ENCODE measurements at regions not wholly inside any gene's neighbourhood (a gene's known extent, or its start where the extent isn't known, plus 50 kb on each side); places are given as distances from the start of the nearest gene placed in this dataset.
"Not testable (repeated sequence)": the region's sequence is repeated elsewhere in the genome, so short reads cannot be mapped to it uniquely, and the experiment has no call there.

GRCh38 chr15:21013308-21013707, 147.2 kb upstream of the POTEB2 start:
- H3K27ac ChIP-seq (ENCODE audit: low read depth in 1 of 2, low read length in 2 of 2); H3K36me3 ChIP-seq (ENCODE audit: control insufficient read depth in 4 of 4, insufficient read depth in 3 of 4, low read depth in 1 of 4, low read length in 3 of 4); H3K27me3 ChIP-seq (ENCODE audit: control insufficient read depth in 4 of 4, insufficient read depth in 4 of 4, low read length in 3 of 4); H3K4me3 ChIP-seq (ENCODE audit: low read depth in 1 of 3, low read length in 3 of 3); DNase-seq (ENCODE audit: low spot score); H3K9ac ChIP-seq (ENCODE audit: low read depth in 1 of 2, low read length in 2 of 2); H3K9me3 ChIP-seq (ENCODE audit: control insufficient read depth in 4 of 4, low read length in 3 of 4); H3K4me1 ChIP-seq (ENCODE audit: control insufficient read depth in 4 of 4, insufficient read depth in 4 of 4, low read length in 3 of 4): not testable (repeated sequence)
- 85% methylated on average over 6 of the region's 9 CpGs for WGBS

- H3K4me1 ChIP-seq (ENCODE audit: control insufficient read depth in 4 of 4, insufficient read depth in 4 of 4, low read length in 3 of 4); H3K4me3 ChIP-seq (ENCODE audit: low read depth in 1 of 3, low read length in 3 of 3); H3K9me3 ChIP-seq (ENCODE audit: control insufficient read depth in 4 of 4, low read length in 3 of 4); H3K36me3 ChIP-seq (ENCODE audit: control insufficient read depth in 4 of 4, insufficient read depth in 3 of 4, low read depth in 1 of 4, low read length in 3 of 4); H3K27me3 ChIP-seq (ENCODE audit: control insufficient read depth in 4 of 4, insufficient read depth in 4 of 4, low read length in 3 of 4); H3K27ac ChIP-seq (ENCODE audit: low read depth in 1 of 2, low read length in 2 of 2); DNase-seq (ENCODE audit: low spot score); H3K9ac ChIP-seq (ENCODE audit: low read depth in 1 of 2, low read length in 2 of 2): not testable (repeated sequence)
- WGBS = 90% methylated on average over 3 of the region's 7 CpGs
Observed at GRCh38 chr15:21009651-21010050, 143.5 kb upstream of the POTEB2 start.

- not testable (repeated sequence) for H3K27ac ChIP-seq (ENCODE audit: low read depth in 1 of 2, low read length in 2 of 2); DNase-seq (ENCODE audit: low spot score); H3K9me3 ChIP-seq (ENCODE audit: control insufficient read depth in 4 of 4, low read length in 3 of 4); H3K9ac ChIP-seq (ENCODE audit: low read depth in 1 of 2, low read length in 2 of 2); H3K4me1 ChIP-seq (ENCODE audit: control insufficient read depth in 4 of 4, insufficient read depth in 4 of 4, low read length in 3 of 4); H3K36me3 ChIP-seq (ENCODE audit: control insufficient read depth in 4 of 4, insufficient read depth in 3 of 4, low read depth in 1 of 4, low read length in 3 of 4); H3K4me3 ChIP-seq (ENCODE audit: low read depth in 1 of 3, low read length in 3 of 3); H3K27me3 ChIP-seq (ENCODE audit: control insufficient read depth in 4 of 4, insufficient read depth in 4 of 4, low read length in 3 of 4)
- WGBS = no CpG with 5 or more reads among the region's 1 CpG
Observed at GRCh38 chr15:21003459-21003858, 137.3 kb upstream of the POTEB2 start.

- H3K9me3 ChIP-seq (ENCODE audit: control insufficient read depth in 4 of 4, low read length in 3 of 4); H3K27ac ChIP-seq (ENCODE audit: low read depth in 1 of 2, low read length in 2 of 2); H3K4me3 ChIP-seq (ENCODE audit: low read depth in 1 of 3, low read length in 3 of 3); H3K27me3 ChIP-seq (ENCODE audit: control insufficient read depth in 4 of 4, insufficient read depth in 4 of 4, low read length in 3 of 4); H3K36me3 ChIP-seq (ENCODE audit: control insufficient read depth in 4 of 4, insufficient read depth in 3 of 4, low read depth in 1 of 4, low read length in 3 of 4); H3K4me1 ChIP-seq (ENCODE audit: control insufficient read depth in 4 of 4, insufficient read depth in 4 of 4, low read length in 3 of 4); DNase-seq (ENCODE audit: low spot score); H3K9ac ChIP-seq (ENCODE audit: low read depth in 1 of 2, low read length in 2 of 2): not testable (repeated sequence)
- 44% methylated on average over 1 of the region's 1 CpG for WGBS
Observed at GRCh38 chr15:21001950-21002349, 135.8 kb upstream of the POTEB2 start.

GRCh38 chr15:20991691-20992090, 125.6 kb upstream of the POTEB2 start:
- not testable (repeated sequence) for H3K36me3 ChIP-seq (ENCODE audit: control insufficient read depth in 4 of 4, insufficient read depth in 3 of 4, low read depth in 1 of 4, low read length in 3 of 4); H3K9me3 ChIP-seq (ENCODE audit: control insufficient read depth in 4 of 4, low read length in 3 of 4); H3K9ac ChIP-seq (ENCODE audit: low read depth in 1 of 2, low read length in 2 of 2); H3K27ac ChIP-seq (ENCODE audit: low read depth in 1 of 2, low read length in 2 of 2); H3K27me3 ChIP-seq (ENCODE audit: control insufficient read depth in 4 of 4, insufficient read depth in 4 of 4, low read length in 3 of 4); DNase-seq (ENCODE audit: low spot score); H3K4me3 ChIP-seq (ENCODE audit: low read depth in 1 of 3, low read length in 3 of 3); H3K4me1 ChIP-seq (ENCODE audit: control insufficient read depth in 4 of 4, insufficient read depth in 4 of 4, low read length in 3 of 4)

- not testable (repeated sequence) for H3K4me1 ChIP-seq (ENCODE audit: control insufficient read depth in 4 of 4, insufficient read depth in 4 of 4, low read length in 3 of 4); H3K27ac ChIP-seq (ENCODE audit: low read depth in 1 of 2, low read length in 2 of 2); H3K4me3 ChIP-seq (ENCODE audit: low read depth in 1 of 3, low read length in 3 of 3); H3K9ac ChIP-seq (ENCODE audit: low read depth in 1 of 2, low read length in 2 of 2); H3K27me3 ChIP-seq (ENCODE audit: control insufficient read depth in 4 of 4, insufficient read depth in 4 of 4, low read length in 3 of 4); H3K36me3 ChIP-seq (ENCODE audit: control insufficient read depth in 4 of 4, insufficient read depth in 3 of 4, low read depth in 1 of 4, low read length in 3 of 4); DNase-seq (ENCODE audit: low spot score); H3K9me3 ChIP-seq (ENCODE audit: control insufficient read depth in 4 of 4, low read length in 3 of 4)
- 53% methylated on average over 3 of the region's 3 CpGs for WGBS
Observed at GRCh38 chr15:20991253-20991652, 125.1 kb upstream of the POTEB2 start.

GRCh38 chr15:20986775-20987174, 120.7 kb upstream of the POTEB2 start:
- H3K9me3 ChIP-seq (ENCODE audit: control insufficient read depth in 4 of 4, low read length in 3 of 4); DNase-seq (ENCODE audit: low spot score); H3K27ac ChIP-seq (ENCODE audit: low read depth in 1 of 2, low read length in 2 of 2); H3K9ac ChIP-seq (ENCODE audit: low read depth in 1 of 2, low read length in 2 of 2); H3K4me1 ChIP-seq (ENCODE audit: control insufficient read depth in 4 of 4, insufficient read depth in 4 of 4, low read length in 3 of 4); H3K27me3 ChIP-seq (ENCODE audit: control insufficient read depth in 4 of 4, insufficient read depth in 4 of 4, low read length in 3 of 4); H3K4me3 ChIP-seq (ENCODE audit: low read depth in 1 of 3, low read length in 3 of 3); H3K36me3 ChIP-seq (ENCODE audit: control insufficient read depth in 4 of 4, insufficient read depth in 3 of 4, low read depth in 1 of 4, low read length in 3 of 4): not testable (repeated sequence)
- 80% methylated on average over 4 of the region's 5 CpGs for WGBS

GRCh38 chr15:20978057-20978456, 111.9 kb upstream of the POTEB2 start:
- H3K27me3 ChIP-seq (ENCODE audit: control insufficient read depth in 4 of 4, insufficient read depth in 4 of 4, low read length in 3 of 4); H3K4me1 ChIP-seq (ENCODE audit: control insufficient read depth in 4 of 4, insufficient read depth in 4 of 4, low read length in 3 of 4); DNase-seq (ENCODE audit: low spot score); H3K36me3 ChIP-seq (ENCODE audit: control insufficient read depth in 4 of 4, insufficient read depth in 3 of 4, low read depth in 1 of 4, low read length in 3 of 4); H3K4me3 ChIP-seq (ENCODE audit: low read depth in 1 of 3, low read length in 3 of 3); H3K27ac ChIP-seq (ENCODE audit: low read depth in 1 of 2, low read length in 2 of 2); H3K9me3 ChIP-seq (ENCODE audit: control insufficient read depth in 4 of 4, low read length in 3 of 4); H3K9ac ChIP-seq (ENCODE audit: low read depth in 1 of 2, low read length in 2 of 2): not testable (repeated sequence)
- WGBS = no CpG with 5 or more reads among the region's 1 CpG

GRCh38 chr15:20972762-20973161, 106.6 kb upstream of the POTEB2 start:
- not testable (repeated sequence) for H3K9ac ChIP-seq (ENCODE audit: low read depth in 1 of 2, low read length in 2 of 2); DNase-seq (ENCODE audit: low spot score); H3K9me3 ChIP-seq (ENCODE audit: control insufficient read depth in 4 of 4, low read length in 3 of 4); H3K36me3 ChIP-seq (ENCODE audit: control insufficient read depth in 4 of 4, insufficient read depth in 3 of 4, low read depth in 1 of 4, low read length in 3 of 4); H3K27me3 ChIP-seq (ENCODE audit: control insufficient read depth in 4 of 4, insufficient read depth in 4 of 4, low read length in 3 of 4); H3K27ac ChIP-seq (ENCODE audit: low read depth in 1 of 2, low read length in 2 of 2); H3K4me1 ChIP-seq (ENCODE audit: control insufficient read depth in 4 of 4, insufficient read depth in 4 of 4, low read length in 3 of 4); H3K4me3 ChIP-seq (ENCODE audit: low read depth in 1 of 3, low read length in 3 of 3)
- 55% methylated on average over 3 of the region's 4 CpGs for WGBS

All from liver (tissue), 6 donors.